Keratinocyte (primary cell): ENCODE measurements at regions not wholly inside any gene's neighbourhood (a gene's known extent, or its start where the extent isn't known, plus 50 kb on each side); places are given as distances from the start of the nearest gene placed in this dataset.

Experiments used
- DNase-seq: peaks from one replicate; pipeline ENCODE4 v3.0.0-alpha.2; 2011; ENCODE audit warnings: low read depth, missing footprints, low spot score
- FAIRE-seq: peaks from 2 replicates; lab custom pipeline; 2011; peaks lifted over from hg19 to GRCh38; lab: Jason Lieb, UNC
- H2AFZ ChIP-seq: 2 replicates; pipeline ENCODE4 v1.6.0; 2012; ENCODE audit warnings: low read length, control low read depth, inconsistent platforms; ENCODE audit not compliant: control insufficient read depth
- H3K27ac ChIP-seq: 2 replicates; pipeline ENCODE4 v1.5.1; 2011; ENCODE audit warnings: low read length; ENCODE audit not compliant: control insufficient read depth, insufficient read depth
- H3K27me3 ChIP-seq: 3 replicates; pipeline ENCODE4 v1.6.0; 2011; ENCODE audit warnings: low read length; ENCODE audit not compliant: control insufficient read depth, insufficient read depth; ENCODE audit errors: extremely low read depth
- H3K36me3 ChIP-seq, 2 experiments: 2 replicates in 1 of 2; 3 replicates in 1 of 2; pipeline ENCODE4 v1.5.1; 2011; ENCODE audit warnings: low read length in 2 of 2, mild to moderate bottlenecking in 1 of 2; ENCODE audit not compliant: control insufficient read depth in 2 of 2, insufficient read depth in 2 of 2; ENCODE audit errors: extremely low read depth in 1 of 2
- H3K4me1 ChIP-seq: 3 replicates; pipeline ENCODE4 v1.5.1; 2011; ENCODE audit warnings: low read length; ENCODE audit not compliant: control insufficient read depth, insufficient read depth; ENCODE audit errors: extremely low read depth
- H3K4me2 ChIP-seq: 3 replicates; pipeline ENCODE4 v1.6.0; 2011; ENCODE audit warnings: low read depth, low read length; ENCODE audit not compliant: control insufficient read depth, insufficient read depth; ENCODE audit errors: extremely low read depth
- H3K4me3 ChIP-seq, 3 experiments: fragments of 200-600 bp in 1 of 3; sonication (generic) in 1 of 3; 2 replicates in 2 of 3; 3 replicates in 1 of 3; pipeline ENCODE4 v1.5.1; 2011 to 2016; ENCODE audit warnings: low read length in 3 of 3, mild to moderate bottlenecking in 3 of 3, control low read depth in 2 of 3, inconsistent platforms in 1 of 3, low read depth in 1 of 3, mixed read lengths in 1 of 3, mixed run types in 1 of 3, moderate library complexity in 1 of 3; ENCODE audit not compliant: control insufficient read depth in 2 of 3, insufficient read depth in 2 of 3; ENCODE audit errors: extremely low read depth in 1 of 3
- H3K79me2 ChIP-seq: 2 replicates; pipeline ENCODE4 v1.6.0; 2012; ENCODE audit warnings: low read length; ENCODE audit not compliant: control insufficient read depth, insufficient read depth
- H3K9ac ChIP-seq: 3 replicates; pipeline ENCODE4 v1.6.0; 2011; ENCODE audit warnings: low read length; ENCODE audit not compliant: control insufficient read depth, insufficient read depth; ENCODE audit errors: extremely low read depth
- H3K9me1 ChIP-seq: 3 replicates; pipeline ENCODE4 v1.6.0; 2011; ENCODE audit warnings: low read length; ENCODE audit not compliant: control insufficient read depth, insufficient read depth; ENCODE audit errors: extremely low read depth
- H3K9me3 ChIP-seq: 2 replicates; pipeline ENCODE4 v1.5.1; 2012; ENCODE audit warnings: low read depth, low read length; ENCODE audit not compliant: control insufficient read depth
- H4K20me1 ChIP-seq: 3 replicates; pipeline ENCODE4 v1.6.0; 2011; ENCODE audit warnings: low read length; ENCODE audit not compliant: control insufficient read depth, insufficient read depth; ENCODE audit errors: extremely low read depth
- CTCF ChIP-seq, 3 experiments: IDR thresholded peaks in 1 of 3; conservative IDR thresholded peaks in 1 of 3; optimal IDR thresholded peaks in 1 of 3; 2 replicates in 2 of 3; 3 replicates in 1 of 3; pipeline versions ENCODE3 to v1.5.1; 2011; ENCODE audit warnings: low read length in 3 of 3, mild to moderate bottlenecking in 3 of 3, moderate library complexity in 2 of 3, control low read depth in 1 of 3, inconsistent platforms in 1 of 3; ENCODE audit not compliant: insufficient read depth in 2 of 3; ENCODE audit errors: extremely low read depth in 1 of 3
- EZH2 ChIP-seq: IDR thresholded peaks from one replicate; pipeline ENCODE4 v1.6.1; 2012; ENCODE audit warnings: inconsistent platforms, mild to moderate bottlenecking, low read length, moderate library complexity
- dilution Hi-C: fragments of 300-500 bp; cut with MboI; formaldehyde crosslinking; loops from one replicate; pipeline ENCODE4 v1.7.0; 2020; ENCODE audit warnings: low sequenced_read_pairs; ENCODE audit not compliant: extremely low pct_ligation_motif_present

DNA sequence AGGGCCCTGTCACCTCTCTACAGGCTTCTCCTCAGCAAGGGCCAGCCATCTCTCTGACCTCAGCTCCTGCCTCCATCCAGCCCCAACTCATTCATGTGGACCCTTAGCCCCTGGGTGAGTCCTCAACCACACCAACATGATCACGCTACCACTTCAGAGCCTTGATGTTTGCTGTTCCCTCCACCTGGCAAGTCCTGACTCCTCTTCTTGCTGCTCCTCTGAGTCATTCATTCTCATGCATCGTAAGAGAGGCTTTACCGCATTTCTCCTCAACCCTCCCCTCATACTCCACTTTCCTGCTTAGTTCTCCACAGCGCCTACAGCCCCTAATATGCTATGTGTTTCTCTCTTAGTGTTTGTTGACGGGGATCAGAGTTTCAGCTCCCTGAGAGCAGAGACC lies 99.9 kb downstream of the C17orf67 start:
- Histone ChIP-seq H2AFZ (no peak overlapping the region), H4K20me1 (no peaks in the 10 kb centered on the region), H3K9ac (no peak overlapping the region), H3K27ac (no peak overlapping the region), H3K9me3 (no peaks in the 10 kb centered on the region), H3K36me3 (no peaks in the 10 kb centered on the region), H3K27me3 (no peaks in the 10 kb centered on the region), H3K9me1 (no peaks in the 10 kb centered on the region), H3K4me1 (no peaks in the 10 kb centered on the region), H3K4me3 (no peak overlapping the region), H3K4me2 (no peak overlapping the region), H3K79me2 (no peaks in the 10 kb centered on the region)
- FAIRE-seq (no peak), DNase-seq (no peak)
- dilution Hi-C loops, result no loop called here
- TF ChIP-seq EZH2, result no peak
- no peak for TF ChIP-seq CTCF (optimal IDR thresholded peaks at IDR 0.05 in 1 of 3, IDR thresholded peaks at IDR 0.05 in 1 of 3, conservative IDR thresholded peaks at IDR 0.05 in 1 of 3; ENCODE audit: extremely low read depth in 1 of 3, insufficient read depth in 2 of 3, low read length in 3 of 3)

- dilution Hi-C loops, result no loop called here
- Histone ChIP-seq H3K9me1 (no peaks in the 10 kb centered on the region), H2AFZ (no peak overlapping the region), H3K9me3 (no peaks in the 10 kb centered on the region), H3K9ac (no peak overlapping the region), H3K36me3 (no peaks in the 10 kb centered on the region), H3K27ac (no peak overlapping the region), H3K4me1 (no peaks in the 10 kb centered on the region), H3K79me2 (no peaks in the 10 kb centered on the region), H3K4me2 (no peak overlapping the region), H3K27me3 (no peaks in the 10 kb centered on the region), H3K4me3 (no peak overlapping the region), H4K20me1 (no peaks in the 10 kb centered on the region)
- DNase-seq (no peak), FAIRE-seq (no peak)
- TF ChIP-seq EZH2, result no peak
- TF ChIP-seq CTCF (optimal IDR thresholded peaks at IDR 0.05 in 1 of 3, IDR thresholded peaks at IDR 0.05 in 1 of 3, conservative IDR thresholded peaks at IDR 0.05 in 1 of 3; ENCODE audit: extremely low read depth in 1 of 3, insufficient read depth in 2 of 3, low read length in 3 of 3), result no peak
These were observed 97.9 kb downstream of the C17orf67 start for GRCh38 chr17:56735842-56736241.
